Dendritic cell treated with granulocyte-macrophage colony-stimulating factor and Interleukin-4, amounts not matched to agents 40 ng/mL and 50 ng/mL, for 4 days (primary cell): ENCODE measurements at regions not wholly inside any gene's neighbourhood (a gene's known extent, or its start where the extent isn't known, plus 50 kb on each side); places are given as distances from the start of the nearest gene placed in this dataset.

ENCODE experiments used
- H3K27ac Mint-ChIP-seq: one replicate; pipeline ENCODE4 v1.8.0; 2022; ENCODE audit warnings: mild to moderate bottlenecking, mixed read lengths
- H3K27me3 Mint-ChIP-seq: one replicate; pipeline ENCODE4 v1.8.0; 2022; ENCODE audit warnings: mild to moderate bottlenecking, mixed read lengths
- H3K36me3 Mint-ChIP-seq: one replicate; pipeline ENCODE4 v1.8.0; 2022; ENCODE audit warnings: low read depth, mixed read lengths
- H3K4me1 Mint-ChIP-seq: one replicate; pipeline ENCODE4 v1.8.0; 2022; ENCODE audit warnings: low read depth, mixed read lengths
- H3K4me3 Mint-ChIP-seq: one replicate; pipeline ENCODE4 v1.8.0; 2022; ENCODE audit warnings: mild to moderate bottlenecking, moderate library complexity, mixed read lengths
- H3K9me3 Mint-ChIP-seq: one replicate; pipeline ENCODE4 v1.8.0; 2022; ENCODE audit warnings: mixed read lengths
- intact Hi-C: fragments of 100-400 bp; cut with micrococcal nuclease; formaldehyde crosslinking; loops from one replicate; pipeline ENCODE4 v1.15.0; 2022

DNA sequence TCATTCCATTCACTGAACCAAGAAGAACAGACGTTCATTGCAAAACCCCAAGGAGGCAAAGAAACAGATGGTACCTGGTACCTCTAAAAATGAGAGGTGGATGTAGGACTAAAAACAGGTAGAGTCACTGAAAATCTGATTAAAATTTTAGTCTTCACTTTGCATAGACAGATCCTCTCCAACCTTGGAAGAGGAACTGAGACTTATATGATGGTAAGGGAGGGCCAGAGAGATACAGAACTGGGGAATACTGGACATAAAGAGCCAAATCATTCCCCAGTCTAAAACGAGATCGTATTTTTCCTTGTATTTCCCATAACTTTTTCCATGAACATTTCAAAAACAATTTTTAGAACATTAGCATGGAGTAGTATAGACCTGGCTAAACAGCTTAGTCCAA, 59.7 kb upstream of the SPOPL start:
- no peaks in the 10 kb centered on the region for H3K27me3 Mint-ChIP-seq
- intact Hi-C loops, result no loop called here
- H3K4me1 Mint-ChIP-seq, result no peaks in the 10 kb centered on the region
- H3K4me3 Mint-ChIP-seq, result no peak overlapping the region
- H3K36me3 Mint-ChIP-seq, result no peaks in the 10 kb centered on the region
- H3K27ac Mint-ChIP-seq, result no peak overlapping the region
- no peaks in the 10 kb centered on the region for H3K9me3 Mint-ChIP-seq

DNA sequence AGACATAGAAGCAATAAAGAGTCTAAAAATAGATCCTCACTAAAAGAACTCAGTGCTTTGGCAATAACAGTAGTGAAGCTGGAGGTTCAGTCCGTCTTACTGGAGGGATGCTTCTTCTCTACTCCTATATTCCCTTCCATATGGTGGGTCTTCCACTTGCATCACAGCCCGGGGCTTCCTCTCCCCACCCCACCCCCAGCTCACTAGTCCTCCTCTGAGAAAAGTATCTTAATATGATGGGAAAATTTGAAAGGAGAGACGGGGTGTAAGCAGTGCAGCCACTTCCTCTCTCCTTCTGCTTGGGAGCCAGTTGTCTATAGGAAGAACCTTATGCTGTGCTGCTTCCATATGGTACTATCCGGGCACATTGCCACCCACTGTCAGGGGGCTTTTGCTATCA, 57.2 kb upstream of the SPOPL start:
- H3K9me3 Mint-ChIP-seq, result no peaks in the 10 kb centered on the region
- intact Hi-C loops, result no loop called here
- H3K36me3 Mint-ChIP-seq, result no peaks in the 10 kb centered on the region
- H3K4me1 Mint-ChIP-seq, result no peaks in the 10 kb centered on the region
- no peak overlapping the region for H3K27ac Mint-ChIP-seq
- no peaks in the 10 kb centered on the region for H3K27me3 Mint-ChIP-seq
- no peak overlapping the region for H3K4me3 Mint-ChIP-seq

GRCh38 chr2:138445227-138445626, 56.3 kb upstream of the SPOPL start:
- no peak overlapping the region for H3K27ac Mint-ChIP-seq
- no peaks in the 10 kb centered on the region for H3K4me1 Mint-ChIP-seq
- H3K4me3 Mint-ChIP-seq, result no peak overlapping the region
- H3K9me3 Mint-ChIP-seq, result no peaks in the 10 kb centered on the region
- H3K27me3 Mint-ChIP-seq, result no peaks in the 10 kb centered on the region
- intact Hi-C loops, result no loop called here
- H3K36me3 Mint-ChIP-seq, result no peaks in the 10 kb centered on the region

DNA sequence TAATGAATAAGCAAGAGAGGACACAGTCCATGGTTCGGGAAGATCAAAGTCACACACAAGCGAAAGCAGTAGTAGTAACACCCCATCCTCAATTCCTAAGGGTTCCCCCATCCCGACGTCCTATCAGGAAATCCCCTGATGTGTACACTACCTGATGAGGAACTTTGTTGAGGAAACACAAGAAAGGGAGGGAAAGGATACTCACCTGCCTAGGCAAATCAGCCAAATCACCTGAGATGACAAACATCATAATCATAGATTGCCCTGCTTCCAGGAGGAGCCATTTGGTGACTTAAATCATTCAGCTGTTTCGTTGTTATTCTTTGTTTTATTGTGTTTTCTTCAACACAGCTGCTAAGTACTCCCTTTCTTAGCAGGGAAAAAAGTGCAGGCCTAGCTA, 55.5 kb upstream of the SPOPL start:
- H3K4me3 Mint-ChIP-seq, result no peak overlapping the region
- no peaks in the 10 kb centered on the region for H3K4me1 Mint-ChIP-seq
- H3K27ac Mint-ChIP-seq, result no peak overlapping the region
- H3K27me3 Mint-ChIP-seq, result no peaks in the 10 kb centered on the region
- no peaks in the 10 kb centered on the region for H3K36me3 Mint-ChIP-seq
- intact Hi-C loops, result no loop called here
- H3K9me3 Mint-ChIP-seq, result no peaks in the 10 kb centered on the region

GRCh38 chr2:138447889-138448570, 53.5 kb upstream of the SPOPL start:
- H3K4me3 Mint-ChIP-seq, result no peak overlapping the region
- no peaks in the 10 kb centered on the region for H3K27me3 Mint-ChIP-seq
- intact Hi-C loops, result no loop called here
- no peaks in the 10 kb centered on the region for H3K9me3 Mint-ChIP-seq
- H3K4me1 Mint-ChIP-seq, result no peaks in the 10 kb centered on the region
- H3K27ac Mint-ChIP-seq, result no peak overlapping the region
- H3K36me3 Mint-ChIP-seq, result no peaks in the 10 kb centered on the region
